Astrocyte of the spinal cord (primary cell): ENCODE measurements at regions not wholly inside any gene's neighbourhood (a gene's known extent, or its start where the extent isn't known, plus 50 kb on each side); places are given as distances from the start of the nearest gene placed in this dataset.

Experiments
- DNase-seq: peaks from one replicate; pipeline ENCODE4 v3.0.0; 2011; ENCODE audit warnings: low read depth, low spot score
- H3K4me3 ChIP-seq: 2 replicates; pipeline ENCODE4 v1.5.1; 2011; ENCODE audit warnings: low read depth, mild to moderate bottlenecking, low read length, moderate library complexity
- in situ Hi-C: cut with HindIII; loops from 2 replicates; pipeline ENCODE4 v1.10.0; 2017; ENCODE audit warnings: low sequenced_read_pairs
- TF ChIP-seq, protein P1 (sequence below): IDR thresholded peaks from 2 replicates; pipeline ENCODE4 v1.5.1; 2012; ENCODE audit warnings: low read depth, mild to moderate bottlenecking, low read length, inconsistent platforms

DNA sequence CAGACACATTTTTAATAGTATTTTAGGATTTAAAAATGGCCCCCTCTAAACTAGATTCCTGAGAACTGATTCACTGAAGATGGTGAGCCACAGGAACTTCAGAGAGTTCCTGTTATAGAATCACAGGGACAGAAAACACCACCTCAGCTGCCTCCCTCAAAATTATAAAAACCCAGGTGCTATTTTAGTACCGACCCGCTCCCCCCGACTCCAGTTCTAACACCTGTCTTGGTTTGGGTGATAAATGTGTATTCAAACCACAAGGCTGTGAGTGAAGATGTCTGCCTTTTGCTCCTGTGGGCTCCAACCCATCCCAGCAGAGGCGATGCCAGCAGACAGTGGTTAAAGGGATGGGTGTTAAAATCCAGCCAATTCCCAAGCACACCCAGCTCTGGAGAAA is 127.4 kb upstream of the LY86 start:
- peak; percentile 2 for DNase-seq
- in situ Hi-C loops, result no loop called here
- no peak overlapping the region for H3K4me3 ChIP-seq
- TF ChIP-seq, protein P1, sequence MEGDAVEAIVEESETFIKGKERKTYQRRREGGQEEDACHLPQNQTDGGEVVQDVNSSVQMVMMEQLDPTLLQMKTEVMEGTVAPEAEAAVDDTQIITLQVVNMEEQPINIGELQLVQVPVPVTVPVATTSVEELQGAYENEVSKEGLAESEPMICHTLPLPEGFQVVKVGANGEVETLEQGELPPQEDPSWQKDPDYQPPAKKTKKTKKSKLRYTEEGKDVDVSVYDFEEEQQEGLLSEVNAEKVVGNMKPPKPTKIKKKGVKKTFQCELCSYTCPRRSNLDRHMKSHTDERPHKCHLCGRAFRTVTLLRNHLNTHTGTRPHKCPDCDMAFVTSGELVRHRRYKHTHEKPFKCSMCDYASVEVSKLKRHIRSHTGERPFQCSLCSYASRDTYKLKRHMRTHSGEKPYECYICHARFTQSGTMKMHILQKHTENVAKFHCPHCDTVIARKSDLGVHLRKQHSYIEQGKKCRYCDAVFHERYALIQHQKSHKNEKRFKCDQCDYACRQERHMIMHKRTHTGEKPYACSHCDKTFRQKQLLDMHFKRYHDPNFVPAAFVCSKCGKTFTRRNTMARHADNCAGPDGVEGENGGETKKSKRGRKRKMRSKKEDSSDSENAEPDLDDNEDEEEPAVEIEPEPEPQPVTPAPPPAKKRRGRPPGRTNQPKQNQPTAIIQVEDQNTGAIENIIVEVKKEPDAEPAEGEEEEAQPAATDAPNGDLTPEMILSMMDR, result no peak

DNA sequence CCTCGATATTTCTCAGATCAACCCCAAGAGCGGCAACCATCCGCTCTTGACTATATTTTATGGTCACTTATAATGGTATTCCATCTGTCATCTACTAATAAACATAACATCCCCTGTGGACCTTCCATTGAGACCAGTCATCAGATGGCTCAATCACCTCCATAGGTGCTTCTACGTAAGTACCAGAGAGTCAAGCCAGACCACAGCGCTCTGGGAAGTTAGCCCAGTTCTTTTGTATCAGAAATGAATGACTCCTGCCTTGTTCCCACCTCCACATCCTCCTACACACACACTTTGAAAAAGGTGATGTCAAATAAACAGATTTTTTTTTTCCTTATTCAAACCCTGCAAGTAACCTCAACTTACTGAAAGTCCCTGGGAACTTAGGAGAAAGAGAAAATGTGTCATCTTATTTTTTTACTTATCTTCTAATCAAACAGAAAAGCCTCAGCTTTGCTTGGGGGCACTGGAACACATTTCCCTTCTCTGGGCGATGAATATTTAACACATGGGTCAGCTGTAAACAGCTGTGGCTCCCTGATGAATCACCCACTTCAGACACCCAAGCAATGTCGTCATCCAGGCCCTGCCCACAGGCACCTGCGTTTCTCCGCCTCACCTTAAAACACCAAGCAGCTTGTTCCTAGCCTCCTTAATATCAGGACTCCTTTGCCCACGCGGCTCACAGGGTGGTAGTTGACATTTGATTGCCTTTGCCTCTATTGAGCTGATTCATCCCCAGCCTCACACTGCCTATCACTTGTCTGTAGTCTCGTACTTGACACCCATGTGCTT is 121.4 kb upstream of the LY86 start:
- peak; percentile 2 for DNase-seq
- TF ChIP-seq, protein P1, result no peak
- no peak overlapping the region for H3K4me3 ChIP-seq
- in situ Hi-C loops, result no loop called here

DNA sequence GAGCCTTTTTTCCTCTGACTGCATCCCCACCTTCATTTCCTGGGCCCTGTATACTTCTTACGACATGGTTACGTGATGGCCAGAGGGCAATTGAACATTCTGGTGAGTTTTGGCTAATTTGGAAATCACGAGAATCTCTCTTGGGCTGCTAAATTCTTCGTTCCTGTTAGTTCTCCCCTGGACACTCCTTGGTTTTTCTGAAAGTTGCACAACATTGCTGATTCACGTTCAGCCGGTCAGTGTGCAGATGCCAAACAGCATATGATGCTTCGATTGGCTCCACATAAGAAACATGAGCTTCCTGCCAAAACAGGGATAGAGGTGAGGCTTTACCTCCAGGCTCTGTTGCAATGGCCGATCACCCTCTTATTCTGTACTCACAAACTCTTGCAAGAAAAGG is 119.4 kb upstream of the LY86 start:
- H3K4me3 ChIP-seq, result no peak overlapping the region
- TF ChIP-seq, protein P1, result no peak
- in situ Hi-C loops, result no loop called here
- no peak for DNase-seq

DNA sequence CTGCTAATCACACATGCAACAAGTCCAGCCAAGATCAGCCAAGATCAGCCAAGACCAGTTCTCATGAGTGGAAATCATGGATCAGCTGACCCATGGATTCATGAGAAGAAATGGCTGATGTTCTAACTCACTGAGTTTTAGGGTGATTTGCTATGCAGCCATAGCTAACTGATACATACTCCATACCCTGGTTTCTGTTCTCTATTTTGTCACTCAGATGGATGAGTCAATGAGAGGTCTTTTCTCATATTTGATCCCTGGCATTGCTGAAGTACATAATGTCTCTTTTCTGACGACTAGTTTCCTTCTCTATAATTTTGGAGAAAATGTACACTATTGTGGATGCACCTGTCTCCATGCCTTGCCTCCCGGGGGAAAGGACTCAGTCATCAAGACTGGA is 118.4 kb upstream of the LY86 start:
- in situ Hi-C loops, result no loop called here
- DNase-seq, result no peak
- TF ChIP-seq, protein P1, result no peak
- no peak overlapping the region for H3K4me3 ChIP-seq

DNA sequence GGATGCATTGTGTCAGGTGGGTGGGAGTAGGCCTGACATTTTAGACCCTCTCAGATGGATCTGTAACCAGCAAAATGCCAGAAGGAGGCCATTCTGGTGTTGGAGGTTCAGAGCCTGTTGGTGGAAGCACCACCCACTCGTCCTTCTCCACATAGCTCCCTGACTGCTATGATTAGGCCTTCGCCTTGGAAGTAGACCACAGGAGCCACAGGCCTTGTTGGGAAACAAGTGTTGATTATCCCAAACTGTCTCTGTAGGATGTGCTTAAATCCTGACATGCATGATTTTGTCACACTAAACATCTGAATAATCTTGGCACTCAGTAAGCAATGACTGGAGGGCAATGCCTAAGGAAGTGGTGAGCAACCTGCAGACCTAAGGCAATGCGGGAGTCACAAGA is 117.2 kb upstream of the LY86 start:
- TF ChIP-seq, protein P1, result no peak

DNA sequence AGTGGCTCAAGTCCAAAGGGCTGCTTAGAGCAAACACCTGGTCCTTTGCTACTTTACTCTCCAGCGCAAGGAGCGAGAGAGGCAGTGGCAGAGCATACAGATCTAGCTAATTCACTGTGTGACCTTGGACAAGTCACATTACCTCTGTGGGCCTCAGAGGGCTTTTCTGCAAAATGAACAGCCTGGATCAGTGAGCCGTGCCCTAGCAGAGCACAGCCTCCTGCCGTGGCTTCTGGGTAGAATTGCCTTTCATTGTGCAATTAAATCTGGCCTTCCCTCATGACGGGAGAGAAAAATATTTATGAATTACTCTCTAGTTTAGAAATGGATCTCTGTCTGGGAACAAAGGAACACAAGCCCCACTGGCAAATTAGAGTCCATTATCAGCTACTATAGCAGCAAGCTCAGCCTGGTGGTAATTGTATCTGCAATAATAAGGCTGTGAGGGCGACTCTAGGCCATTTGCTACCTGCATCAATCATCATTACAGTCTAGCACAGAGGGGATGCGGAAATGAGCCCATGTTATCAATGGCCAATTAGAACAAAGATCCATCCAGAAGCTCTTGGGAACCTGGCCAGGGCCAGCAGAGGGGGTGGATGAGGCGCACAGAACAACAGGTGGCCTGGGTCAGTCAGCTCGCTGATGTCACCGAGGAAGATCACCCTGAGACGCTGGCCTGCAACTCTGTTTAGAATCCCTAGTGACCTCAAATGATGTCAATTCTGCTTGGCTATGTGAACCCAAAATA is 114.2 kb upstream of the LY86 start:
- DNase-seq, result no peak
- in situ Hi-C loops, result no loop called here
- no peak overlapping the region for H3K4me3 ChIP-seq
- TF ChIP-seq, protein P1, result no peak

More for the DNA sequence above, 117.2 kb upstream of the LY86 start:
- in situ Hi-C loops, result no loop called here
- DNase-seq, result no peak
- H3K4me3 ChIP-seq, result no peak overlapping the region
